ENCODE measurements at regions not wholly inside any gene's neighbourhood (a gene's known extent, or its start where the extent isn't known, plus 50 kb on each side); places are given as distances from the start of the nearest gene placed in this dataset.

GRCh38 chr21:41075656-41076055 lies 92.3 kb upstream of the BACE2 start:
- Histone ChIP-seq H3K4ac (ENCODE audit: low read depth, low read length) (no peak overlapping the region), H3K79me2 (ENCODE audit: insufficient read depth, low read length) (no peaks in the 10 kb centered on the region), H3T11ph (ENCODE audit: low read length) (no peak overlapping the region), H3K79me1 (ENCODE audit: insufficient read depth, low read depth, low read length, poor library complexity, severe bottlenecking) (no peaks in the 10 kb centered on the region), H3K9ac (ENCODE audit: extremely low read depth, insufficient read length, low read length) (no peak overlapping the region), H3K4me2 (ENCODE audit: insufficient read depth, insufficient read length, low read length) (no peak overlapping the region), H3K18ac (ENCODE audit: insufficient read length, low read depth, low read length) (no peak overlapping the region), H2BK12ac (ENCODE audit: insufficient read length, low read depth, low read length) (no peak overlapping the region), H2BK15ac (ENCODE audit: low read depth, low read length) (no peak overlapping the region), H3K4me1 (ENCODE audit: insufficient read depth, low read length) (no peaks in the 10 kb centered on the region), H3K56ac (ENCODE audit: insufficient read length, low read depth, low read length) (no peak overlapping the region), H2AK5ac (ENCODE audit: insufficient read length, low read length) (no peak overlapping the region), H3K27ac (ENCODE audit: insufficient read length, low read depth, low read length) (no peak overlapping the region), H2BK5ac (ENCODE audit: insufficient read length, low read length) (no peak overlapping the region), H4K8ac (replicated peaks; ENCODE audit: insufficient read length, low read depth, low read length) (no peak overlapping the region), H4K91ac (ENCODE audit: insufficient read length, low read depth, low read length) (no peak overlapping the region), H3K23me2 (ENCODE audit: insufficient read length, low read depth, low read length, poor library complexity, severe bottlenecking) (no peaks in the 10 kb centered on the region), H3K23ac (ENCODE audit: insufficient read length, low read depth, low read length) (no peak overlapping the region), H4K20me1 (ENCODE audit: control insufficient read depth, insufficient read depth, insufficient read length) (no peaks in the 10 kb centered on the region), H3K14ac (ENCODE audit: insufficient read depth, low read length) (no peak overlapping the region), H4K5ac (ENCODE audit: insufficient read length, low read depth, low read length) (no peak overlapping the region), H3K27me3 (ENCODE audit: insufficient read depth, low read length) (no peaks in the 10 kb centered on the region), H2BK120ac (ENCODE audit: low read depth, low read length, poor library complexity, severe bottlenecking) (no peak overlapping the region), H3K9me3 (ENCODE audit: control insufficient read depth, low read depth, low read length) (no peaks in the 10 kb centered on the region), H2AFZ (ENCODE audit: low read length) (no peak overlapping the region), H2BK20ac (ENCODE audit: low read depth, low read length, poor library complexity, severe bottlenecking) (no peak overlapping the region)
- no peak overlapping the region for H3K4me3 Mint-ChIP-seq
- WGBS (ENCODE audit: extremely low coverage, insufficient read length, low lambda C conversion rate): no CpG with 5 or more reads among the region's 18 CpGs
- peaks cover 1% of the 10 kb centered on the region; the same call in 1 of the 2 replicates for H3K27me3 Mint-ChIP-seq (ENCODE audit: low read depth)
- no peak overlapping the region for H3K27ac Mint-ChIP-seq
- no peak for DNase-seq
- no peaks in the 10 kb centered on the region for H3K36me3 Mint-ChIP-seq (ENCODE audit: insufficient read depth in 1 of 3, low read depth in 3 of 3)
- no peaks in the 10 kb centered on the region for H3K9me3 Mint-ChIP-seq
- H3K4me1 Mint-ChIP-seq: peaks cover 5 to 9% of the 10 kb centered on the region in 2 experiments; a peak in 2 of 4 replicates
- no peak for TF ChIP-seq CTCF (conservative IDR thresholded peaks at IDR 0.05)

Data from H9 (cell line).